ENCODE measurements at regions not wholly inside any gene's neighbourhood (a gene's known extent, or its start where the extent isn't known, plus 50 kb on each side); places are given as distances from the start of the nearest gene placed in this dataset.

GRCh38 chr6:93550551-93551276 lies 131.4 kb upstream of the EPHA7 start:
- H3K9me3 Mint-ChIP-seq (ENCODE audit: unreplicated experiment): no peaks in the 10 kb centered on the region
- no peak overlapping the region for H3K27ac Mint-ChIP-seq (ENCODE audit: unreplicated experiment)
- H3K36me3 Mint-ChIP-seq (ENCODE audit: low read depth, unreplicated experiment): no peaks in the 10 kb centered on the region
- DNase-seq (ENCODE audit: low spot score): no peak
- no peak overlapping the region for H3K4me3 Mint-ChIP-seq (ENCODE audit: unreplicated experiment)
- peaks cover 4% of the 10 kb centered on the region for H3K27me3 Mint-ChIP-seq (ENCODE audit: unreplicated experiment)
- H3K4me1 Mint-ChIP-seq (ENCODE audit: unreplicated experiment): no peaks in the 10 kb centered on the region
- TF ChIP-seq CTCF (IDR thresholded peaks at IDR 0.05; ENCODE audit: unreplicated experiment): no peak

- Mint-ChIP-seq H3K27me3 (ENCODE audit: unreplicated experiment) (peaks cover 4% of the 10 kb centered on the region), H3K4me1 (ENCODE audit: unreplicated experiment) (no peaks in the 10 kb centered on the region), H3K9me3 (ENCODE audit: unreplicated experiment) (no peaks in the 10 kb centered on the region), H3K36me3 (ENCODE audit: low read depth, unreplicated experiment) (no peaks in the 10 kb centered on the region), H3K27ac (ENCODE audit: unreplicated experiment) (no peak overlapping the region), H3K4me3 (ENCODE audit: unreplicated experiment) (no peak overlapping the region)
- no peak for DNase-seq (ENCODE audit: low spot score)
- no peak for TF ChIP-seq CTCF (IDR thresholded peaks at IDR 0.05; ENCODE audit: unreplicated experiment)
These were observed 130.5 kb upstream of the EPHA7 start for GRCh38 chr6:93549868-93550267.

GRCh38 chr6:93524671-93525451 lies 105.5 kb upstream of the EPHA7 start:
- Mint-ChIP-seq H3K4me3 (ENCODE audit: unreplicated experiment) (no peak overlapping the region), H3K4me1 (ENCODE audit: unreplicated experiment) (no peaks in the 10 kb centered on the region), H3K9me3 (ENCODE audit: unreplicated experiment) (no peaks in the 10 kb centered on the region), H3K36me3 (ENCODE audit: low read depth, unreplicated experiment) (no peaks in the 10 kb centered on the region), H3K27ac (ENCODE audit: unreplicated experiment) (no peak overlapping the region), H3K27me3 (ENCODE audit: unreplicated experiment) (no peaks in the 10 kb centered on the region)
- no peak for TF ChIP-seq CTCF (IDR thresholded peaks at IDR 0.05; ENCODE audit: unreplicated experiment)
- DNase-seq (ENCODE audit: low spot score): no peak

GRCh38 chr6:93523365-93523764 lies 104.0 kb upstream of the EPHA7 start:
- Mint-ChIP-seq H3K4me3 (ENCODE audit: unreplicated experiment) (no peak overlapping the region), H3K27ac (ENCODE audit: unreplicated experiment) (no peak overlapping the region), H3K4me1 (ENCODE audit: unreplicated experiment) (no peaks in the 10 kb centered on the region), H3K27me3 (ENCODE audit: unreplicated experiment) (no peaks in the 10 kb centered on the region), H3K36me3 (ENCODE audit: low read depth, unreplicated experiment) (no peaks in the 10 kb centered on the region), H3K9me3 (ENCODE audit: unreplicated experiment) (no peaks in the 10 kb centered on the region)
- no peak for TF ChIP-seq CTCF (IDR thresholded peaks at IDR 0.05; ENCODE audit: unreplicated experiment)
- no peak for DNase-seq (ENCODE audit: low spot score)

- H3K9me3 Mint-ChIP-seq (ENCODE audit: unreplicated experiment): no peaks in the 10 kb centered on the region
- H3K4me1 Mint-ChIP-seq (ENCODE audit: unreplicated experiment): peaks cover 14% of the 10 kb centered on the region
- no peaks in the 10 kb centered on the region for H3K27me3 Mint-ChIP-seq (ENCODE audit: unreplicated experiment)
- H3K4me3 Mint-ChIP-seq (ENCODE audit: unreplicated experiment): no peak overlapping the region
- DNase-seq (ENCODE audit: low spot score): no peak
- no peaks in the 10 kb centered on the region for H3K36me3 Mint-ChIP-seq (ENCODE audit: low read depth, unreplicated experiment)
- TF ChIP-seq CTCF (IDR thresholded peaks at IDR 0.05; ENCODE audit: unreplicated experiment): no peak
- no peak overlapping the region for H3K27ac Mint-ChIP-seq (ENCODE audit: unreplicated experiment)
These were observed 97.1 kb upstream of the EPHA7 start for GRCh38 chr6:93516441-93516840.

Measured in endothelial cell (in vitro differentiated cells).